B cell (primary cell): ENCODE measurements at regions not wholly inside any gene's neighbourhood (a gene's known extent, or its start where the extent isn't known, plus 50 kb on each side); places are given as distances from the start of the nearest gene placed in this dataset.

ENCODE experiments used
- ATAC-seq: fragments of 200-7000 bp; cut with Tn5 transposase; one replicate; pipeline ENCODE4 v1.10.0; 2021; ENCODE audit warnings: low read depth, mild to moderate bottlenecking, moderate number of reproducible peaks, moderate library complexity
- CTCF ChIA-PET: fragments of 350-600 bp; sonication (Branson Sonifier 250); formaldehyde crosslinking; loops from one replicate; lab custom pipeline; 2021; ENCODE audit warnings: antibody characterized with exemption, inconsistent platforms; lab: Charles Lee
- POLR2A ChIA-PET: fragments of 350-600 bp; sonication (Branson Sonifier 250); formaldehyde crosslinking; loops from one replicate; lab custom pipeline; 2021; ENCODE audit warnings: antibody characterized with exemption; lab: Charles Lee
- DNase-seq: peaks from one replicate; pipeline ENCODE4 v3.0.0; 2013
- H2AFZ ChIP-seq: 2 replicates; pipeline ENCODE4 v1.6.1; 2012; ENCODE audit warnings: mild to moderate bottlenecking, low read depth, low read length; ENCODE audit not compliant: insufficient read depth, poor library complexity, severe bottlenecking
- H3K27ac ChIP-seq, 2 donors: 1 replicate in 1 of 2; 2 replicates in 1 of 2; pipeline ENCODE4 v1.5.1; 2012 to 2013; ENCODE audit warnings: low read length in 2 of 2, mild to moderate bottlenecking in 2 of 2, moderate library complexity in 1 of 2
- H3K27me3 ChIP-seq, 4 experiments: fragments of 200-600 bp in 1 of 4; sonication (generic) in 1 of 4; replicated peaks in 1 of 4; 1 replicate in 2 of 4; 2 replicates in 2 of 4; pipeline versions ENCODE4 v1.6.1 to v1.7.0; 2013 to 2016; ENCODE audit warnings: low read length in 3 of 4, mild to moderate bottlenecking in 2 of 4, mixed read lengths in 1 of 4, moderate library complexity in 1 of 4; ENCODE audit not compliant: insufficient read depth in 4 of 4, control insufficient read depth in 3 of 4; ENCODE audit errors: control extremely low read depth in 1 of 4
- H3K36me3 ChIP-seq, 2 experiments: replicated peaks in 1 of 2; 1 replicate in 1 of 2; 2 replicates in 1 of 2; pipeline versions ENCODE4 v1.6.1 to v1.7.1; 2013; ENCODE audit warnings: low read length in 1 of 2; ENCODE audit not compliant: insufficient read depth in 2 of 2, control insufficient read depth in 1 of 2; ENCODE audit errors: control extremely low read depth in 1 of 2, extremely low read depth in 1 of 2
- H3K4me1 ChIP-seq, 2 donors: fragments of 200-600 bp in 1 of 2; sonication (generic) in 1 of 2; 1 replicate in 1 of 2; 2 replicates in 1 of 2; pipeline versions ENCODE4 v1.5.1 to v1.6.1; 2013 to 2017; ENCODE audit warnings: low read length in 2 of 2; ENCODE audit not compliant: control insufficient read depth in 2 of 2, insufficient read depth in 2 of 2
- H3K4me2 ChIP-seq: replicated peaks from 2 replicates; pipeline ENCODE3; 2012; ENCODE audit warnings: mild to moderate bottlenecking, low read depth, low read length; ENCODE audit not compliant: poor library complexity, severe bottlenecking
- H3K4me3 ChIP-seq, 5 experiments: fragments of 200-600 bp in 1 of 5; sonication (generic) in 1 of 5; 1 replicate in 3 of 5; 2 replicates in 2 of 5; pipeline versions ENCODE4 v1.5.1 to v1.7.0; 2011 to 2016; ENCODE audit warnings: low read length in 4 of 5, mild to moderate bottlenecking in 4 of 5, low read depth in 2 of 5, control low read depth in 1 of 5, moderate library complexity in 1 of 5; ENCODE audit not compliant: insufficient read depth in 1 of 5; ENCODE audit errors: control extremely low read depth in 1 of 5, extremely low read depth in 1 of 5
- H3K79me2 ChIP-seq: fragments of 200-600 bp; sonication (generic); one replicate; pipeline ENCODE4 v1.6.0; 2016; ENCODE audit warnings: low read length; ENCODE audit not compliant: control insufficient read depth, insufficient read depth
- H3K9ac ChIP-seq: fragments of 200-600 bp; sonication (generic); 2 replicates; pipeline ENCODE4 v1.6.1; 2017; ENCODE audit warnings: mild to moderate bottlenecking, low read length, moderate library complexity
- H3K9me3 ChIP-seq, 3 donors: one replicate each; pipeline versions ENCODE4 v1.6.1 to v1.7.1; 2013; ENCODE audit warnings: low read length in 2 of 3; ENCODE audit not compliant: control insufficient read depth in 2 of 3, insufficient read depth in 1 of 3; ENCODE audit errors: control extremely low read depth in 1 of 3
- H4K20me1 ChIP-seq: 2 replicates; pipeline ENCODE4 v1.6.0; 2012; ENCODE audit warnings: mild to moderate bottlenecking, low read length; ENCODE audit not compliant: insufficient read depth, control insufficient read depth, poor library complexity, severe bottlenecking
- H3K27ac Mint-ChIP-seq: one replicate; pipeline ENCODE4 v1.8.0; 2021; ENCODE audit warnings: mixed read lengths
- H3K27me3 Mint-ChIP-seq: one replicate; pipeline ENCODE4 v1.8.0; 2021; ENCODE audit warnings: mixed read lengths
- H3K4me1 Mint-ChIP-seq: one replicate; pipeline ENCODE4 v1.8.0; 2021; ENCODE audit warnings: mixed read lengths
- H3K4me3 Mint-ChIP-seq: one replicate; pipeline ENCODE4 v1.8.0; 2021; ENCODE audit warnings: mixed read lengths
- H3K9me3 Mint-ChIP-seq: one replicate; pipeline ENCODE4 v1.8.0; 2022; ENCODE audit warnings: mixed read lengths; ENCODE audit not compliant: insufficient read depth
- CTCF ChIP-seq: fragments of 200-600 bp; IDR thresholded peaks from one replicate; pipeline ENCODE4 v1.8.0; 2022; ENCODE audit warnings: antibody characterized with exemption, mild to moderate bottlenecking
- EZH2 ChIP-seq: IDR thresholded peaks from 2 replicates; pipeline ENCODE4 v1.6.1; 2012; ENCODE audit warnings: borderline replicate concordance, low read depth, mild to moderate bottlenecking, moderate library complexity, low read length; ENCODE audit not compliant: insufficient read depth, poor library complexity, severe bottlenecking
- WGBS: methylation state at CpG from one replicate; pipeline ENCODE4 v1.1.5; 2013; ENCODE audit warnings: missing lambda C conversion rate; ENCODE audit not compliant: insufficient coverage; 5-methylcytosine and 5-hydroxymethylcytosine counted together
- intact Hi-C: fragments of 100-400 bp; cut with micrococcal nuclease; formaldehyde crosslinking; loops from one replicate; pipeline ENCODE4 v1.10.0; 2022

- no peaks in the 10 kb centered on the region for H4K20me1 ChIP-seq
- peaks cover 0 to 3% (median 0%) of the 10 kb centered on the region in 4 experiments for H3K27me3 ChIP-seq
- no peaks in the 10 kb centered on the region for H3K79me2 ChIP-seq
- no peak overlapping the region for H2AFZ ChIP-seq
- H3K36me3 ChIP-seq = no peaks in the 10 kb centered on the region
- no peak overlapping the region for H3K9ac ChIP-seq
- Mint-ChIP-seq H3K27ac (no peak overlapping the region), H3K4me1 (peaks cover 17% of the 10 kb centered on the region), H3K4me3 (no peak overlapping the region), H3K9me3 (no peaks in the 10 kb centered on the region), H3K27me3 (no peaks in the 10 kb centered on the region)
- no peak for TF ChIP-seq CTCF
- no peak for TF ChIP-seq EZH2
- WGBS = no CpG with 5 or more reads among the region's 2 CpGs
- peak overlapping the region; percentile 55 for H3K4me2 ChIP-seq
- ChIA-PET CTCF (no interaction called here), POLR2A (no interaction called here)
- no peak overlapping the region for H3K27ac ChIP-seq
- DNase-seq (no peak), ATAC-seq (no peak)
- H3K9me3 ChIP-seq = no peaks in the 10 kb centered on the region
- no peak overlapping the region for H3K4me3 ChIP-seq
- intact Hi-C loops = no loop called here
- peaks cover 22 to 30% of the 10 kb centered on the region in 2 donors for H3K4me1 ChIP-seq
Measured at GRCh38 chr3:187522293-187522692, 147.9 kb downstream of the SST start.

GRCh38 chr3:187521546-187521945, 148.6 kb downstream of the SST start:
- no peaks in the 10 kb centered on the region for H3K27me3 Mint-ChIP-seq
- intact Hi-C loops = no loop called here
- no CpG with 5 or more reads among the region's 2 CpGs for WGBS
- no peak overlapping the region for H3K4me3 ChIP-seq
- ATAC-seq (no peak), DNase-seq (peak; percentile 33)
- H2AFZ ChIP-seq = no peak overlapping the region
- no peaks in the 10 kb centered on the region for H4K20me1 ChIP-seq
- H3K36me3 ChIP-seq = no peaks in the 10 kb centered on the region
- peak overlapping the region; percentile 55 for H3K4me2 ChIP-seq
- H3K27ac ChIP-seq = peak overlapping the region in 1 of 2 donors; percentile 57
- no peak overlapping the region for H3K27ac Mint-ChIP-seq
- CTCF ChIA-PET = interaction anchor here (0.6 to 0.7 kb wide), 2 partner anchors 26 to 528 kb away, joined by 3 read pairs; no protein-coding TSS in a partner anchor
- no peak overlapping the region for H3K9ac ChIP-seq
- peaks cover 22 to 30% of the 10 kb centered on the region in 2 donors for H3K4me1 ChIP-seq
- H3K4me1 Mint-ChIP-seq = peaks cover 17% of the 10 kb centered on the region
- TF ChIP-seq EZH2 (no peak), CTCF (no peak)
- POLR2A ChIA-PET = interaction anchor here (0.9 kb wide), 1 partner anchor 1433 kb away, joined by 3 read pairs; no protein-coding TSS in a partner anchor
- peaks cover 0 to 3% (median 0%) of the 10 kb centered on the region in 4 experiments for H3K27me3 ChIP-seq
- no peaks in the 10 kb centered on the region for H3K9me3 Mint-ChIP-seq
- H3K79me2 ChIP-seq = no peaks in the 10 kb centered on the region
- H3K9me3 ChIP-seq = no peaks in the 10 kb centered on the region
- no peak overlapping the region for H3K4me3 Mint-ChIP-seq
